ENCODE measurements at regions not wholly inside any gene's neighbourhood (a gene's known extent, or its start where the extent isn't known, plus 50 kb on each side); places are given as distances from the start of the nearest gene placed in this dataset.
A peak's percentile ranks its signal among the peaks of the same experiment; 100 is the strongest.

DNA sequence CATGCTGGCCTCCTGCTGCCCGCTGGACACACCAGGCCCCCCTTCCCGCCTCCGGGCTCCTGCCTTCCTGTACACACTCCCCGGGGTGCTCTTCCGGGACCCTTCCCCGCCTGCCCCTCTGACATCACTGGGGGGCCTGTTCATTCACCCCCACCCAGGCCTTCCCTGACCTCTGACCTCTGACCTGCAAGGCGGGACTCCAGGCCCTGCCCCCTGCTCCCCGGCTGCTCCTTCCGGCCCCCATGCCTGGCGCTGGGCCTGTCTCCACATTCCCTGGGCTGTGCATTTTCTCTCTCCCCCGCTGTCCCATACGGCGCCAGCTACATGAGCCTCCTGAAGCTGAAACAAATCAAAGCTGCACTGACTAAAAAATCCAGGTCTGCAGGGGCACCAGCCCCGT is 71.6 kb upstream of the GATA5 start:
- no peak for ATAC-seq
- intact Hi-C loops (cut with DNase I), result no loop called here
- WGBS, result 76% methylated on average over 14 of the region's 14 CpGs
- Histone ChIP-seq H3K9me3 (ENCODE audit: control insufficient read depth, low read length) (no peaks in the 10 kb centered on the region), H3K4me1 (ENCODE audit: control insufficient read depth, insufficient read depth, low read length) (no peaks in the 10 kb centered on the region), H3K27me3 (ENCODE audit: control insufficient read depth, insufficient read depth) (no peaks in the 10 kb centered on the region), H3K4me3 (ENCODE audit: low read length) (no peak overlapping the region), H3K27ac (ENCODE audit: low read length) (no peak overlapping the region)
- no peak for DNase-seq

DNA sequence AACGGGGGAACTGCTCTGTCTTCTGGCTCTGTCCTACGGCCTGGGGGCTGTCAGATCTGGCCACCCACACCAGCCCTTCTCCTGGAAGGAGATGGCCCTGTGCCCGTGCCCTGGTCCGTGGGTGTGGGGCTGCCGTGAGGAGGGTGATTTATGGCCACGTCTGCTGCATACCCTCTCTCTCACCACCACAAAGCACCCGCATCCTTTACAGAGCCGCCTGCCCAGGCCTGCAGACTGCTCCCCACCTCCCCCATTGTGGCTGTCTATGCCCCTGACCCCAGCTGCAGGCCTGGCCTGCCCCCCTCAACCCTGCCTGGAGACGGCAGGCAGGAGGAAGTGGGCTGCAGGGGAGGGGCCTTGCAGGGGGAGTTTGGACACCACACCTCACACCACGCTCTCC is 72.7 kb upstream of the GATA5 start:
- no peak overlapping the region for H3K4me3 ChIP-seq (ENCODE audit: low read length)
- 53% methylated on average over 10 of the region's 10 CpGs for WGBS
- no peak overlapping the region for H3K27ac ChIP-seq (ENCODE audit: low read length)
- H3K4me1 ChIP-seq (ENCODE audit: control insufficient read depth, insufficient read depth, low read length), result no peaks in the 10 kb centered on the region
- intact Hi-C loops (cut with DNase I), result no loop called here
- ATAC-seq (no peak), DNase-seq (no peak)
- H3K9me3 ChIP-seq (ENCODE audit: control insufficient read depth, low read length), result no peaks in the 10 kb centered on the region
- H3K27me3 ChIP-seq (ENCODE audit: control insufficient read depth, insufficient read depth), result no peaks in the 10 kb centered on the region

DNA sequence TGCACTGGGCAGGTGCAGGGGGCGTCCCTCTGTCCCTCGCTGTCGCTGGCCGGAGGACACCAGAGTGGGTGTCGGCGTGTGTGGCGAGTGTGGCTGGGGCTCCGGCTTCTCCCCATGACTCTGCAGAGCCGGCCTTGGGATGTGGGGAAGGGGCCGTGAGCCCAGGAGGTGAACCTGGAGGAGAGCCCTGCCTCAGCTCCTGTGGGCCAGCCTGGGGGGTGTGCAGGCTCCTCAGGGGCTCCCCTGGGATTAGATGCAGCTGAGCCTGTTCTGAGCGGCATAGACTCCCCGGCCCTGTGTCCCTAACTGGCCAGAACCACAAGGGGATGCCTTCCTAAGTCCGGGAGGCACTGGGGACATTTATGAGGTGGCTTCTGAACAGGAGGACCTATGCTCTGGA is 73.2 kb upstream of the GATA5 start:
- H3K27ac ChIP-seq (ENCODE audit: low read length), result peak overlapping the region; percentile 86
- 70% methylated on average over 13 of the region's 13 CpGs for WGBS
- no peaks in the 10 kb centered on the region for H3K4me1 ChIP-seq (ENCODE audit: control insufficient read depth, insufficient read depth, low read length)
- H3K27me3 ChIP-seq (ENCODE audit: control insufficient read depth, insufficient read depth), result no peaks in the 10 kb centered on the region
- DNase-seq (no peak), ATAC-seq (no peak)
- intact Hi-C loops (cut with DNase I), result no loop called here
- no peaks in the 10 kb centered on the region for H3K9me3 ChIP-seq (ENCODE audit: control insufficient read depth, low read length)
- no peak overlapping the region for H3K4me3 ChIP-seq (ENCODE audit: low read length)

DNA sequence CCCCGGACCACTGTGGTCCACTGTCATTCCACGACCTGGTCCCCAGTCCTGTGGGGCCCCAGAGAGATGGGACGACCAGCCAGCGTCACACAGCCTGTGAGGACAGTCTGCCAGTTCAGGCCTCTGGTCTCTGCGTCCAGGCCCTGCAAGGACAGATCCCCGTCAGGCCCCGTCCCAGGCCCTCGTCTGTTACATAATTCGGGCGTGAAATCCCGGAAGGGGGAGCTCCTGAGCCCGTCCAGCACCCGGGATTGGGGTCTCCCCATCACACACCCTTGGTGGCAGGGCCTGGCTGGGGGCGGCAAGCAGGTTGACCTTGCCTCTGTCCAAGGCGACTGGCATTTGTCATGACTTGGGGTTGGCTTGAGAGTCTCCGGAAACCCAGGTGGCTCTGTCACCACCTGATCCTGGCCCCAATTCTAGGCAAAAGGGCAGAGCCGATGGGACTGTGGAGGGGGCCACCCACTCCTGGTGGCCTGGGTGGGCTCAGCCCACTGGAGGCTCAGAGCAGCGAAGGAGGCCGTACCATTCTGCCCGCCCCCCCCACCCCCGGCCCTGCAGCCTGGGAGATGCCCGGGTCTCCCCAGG is 73.8 kb upstream of the GATA5 start:
- no peaks in the 10 kb centered on the region for H3K27me3 ChIP-seq (ENCODE audit: control insufficient read depth, insufficient read depth)
- 46% methylated on average over 22 of the region's 22 CpGs for WGBS
- intact Hi-C loops (cut with DNase I), result no loop called here
- no peaks in the 10 kb centered on the region for H3K4me1 ChIP-seq (ENCODE audit: control insufficient read depth, insufficient read depth, low read length)
- H3K4me3 ChIP-seq (ENCODE audit: low read length), result no peak overlapping the region
- no peaks in the 10 kb centered on the region for H3K9me3 ChIP-seq (ENCODE audit: control insufficient read depth, low read length)
- H3K27ac ChIP-seq (ENCODE audit: low read length), result peak overlapping the region; percentile 86
- DNase-seq (no peak), ATAC-seq (peak; percentile 17 to 18)

DNA sequence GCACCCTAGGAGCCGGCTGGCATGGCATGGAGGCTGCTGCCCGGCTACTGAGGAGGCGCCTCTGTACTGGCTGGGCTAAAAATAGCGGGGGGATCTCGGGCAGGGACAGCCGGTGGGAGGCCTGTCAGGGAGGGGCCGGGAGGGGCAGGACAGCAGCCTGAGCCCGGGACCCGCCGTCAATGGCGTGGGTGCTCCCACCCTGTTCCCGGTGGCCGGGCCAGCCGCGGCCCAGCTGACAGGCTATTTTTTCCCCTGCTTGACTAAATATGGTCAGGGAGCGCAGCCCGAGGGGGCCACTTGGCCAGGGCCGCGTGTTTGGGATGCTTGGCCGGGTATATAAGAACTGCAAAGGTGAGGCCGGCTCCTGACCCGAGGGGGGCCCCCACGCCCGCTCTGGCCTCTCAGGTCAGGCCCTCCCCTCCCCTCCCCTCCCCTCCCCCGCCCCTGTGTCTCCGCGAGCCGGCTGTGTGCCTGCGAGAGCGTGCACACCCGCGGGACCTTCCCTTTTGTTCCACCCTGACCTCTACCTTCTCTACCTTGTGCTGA is 74.4 kb upstream of the GATA5 start:
- H3K4me3 ChIP-seq (ENCODE audit: low read length), result peak overlapping the region; percentile 64
- ATAC-seq (peak; percentile 80 to 83), DNase-seq (peak; percentile 75 to 93 (median 88))
- no peaks in the 10 kb centered on the region for H3K9me3 ChIP-seq (ENCODE audit: control insufficient read depth, low read length)
- intact Hi-C loops (cut with DNase I), result no loop called here
- H3K27ac ChIP-seq (ENCODE audit: low read length), result peak overlapping the region; percentile 85
- H3K27me3 ChIP-seq (ENCODE audit: control insufficient read depth, insufficient read depth), result no peaks in the 10 kb centered on the region
- WGBS, result 7% methylated on average over 32 of the region's 32 CpGs
- H3K4me1 ChIP-seq (ENCODE audit: control insufficient read depth, insufficient read depth, low read length), result no peaks in the 10 kb centered on the region

DNA sequence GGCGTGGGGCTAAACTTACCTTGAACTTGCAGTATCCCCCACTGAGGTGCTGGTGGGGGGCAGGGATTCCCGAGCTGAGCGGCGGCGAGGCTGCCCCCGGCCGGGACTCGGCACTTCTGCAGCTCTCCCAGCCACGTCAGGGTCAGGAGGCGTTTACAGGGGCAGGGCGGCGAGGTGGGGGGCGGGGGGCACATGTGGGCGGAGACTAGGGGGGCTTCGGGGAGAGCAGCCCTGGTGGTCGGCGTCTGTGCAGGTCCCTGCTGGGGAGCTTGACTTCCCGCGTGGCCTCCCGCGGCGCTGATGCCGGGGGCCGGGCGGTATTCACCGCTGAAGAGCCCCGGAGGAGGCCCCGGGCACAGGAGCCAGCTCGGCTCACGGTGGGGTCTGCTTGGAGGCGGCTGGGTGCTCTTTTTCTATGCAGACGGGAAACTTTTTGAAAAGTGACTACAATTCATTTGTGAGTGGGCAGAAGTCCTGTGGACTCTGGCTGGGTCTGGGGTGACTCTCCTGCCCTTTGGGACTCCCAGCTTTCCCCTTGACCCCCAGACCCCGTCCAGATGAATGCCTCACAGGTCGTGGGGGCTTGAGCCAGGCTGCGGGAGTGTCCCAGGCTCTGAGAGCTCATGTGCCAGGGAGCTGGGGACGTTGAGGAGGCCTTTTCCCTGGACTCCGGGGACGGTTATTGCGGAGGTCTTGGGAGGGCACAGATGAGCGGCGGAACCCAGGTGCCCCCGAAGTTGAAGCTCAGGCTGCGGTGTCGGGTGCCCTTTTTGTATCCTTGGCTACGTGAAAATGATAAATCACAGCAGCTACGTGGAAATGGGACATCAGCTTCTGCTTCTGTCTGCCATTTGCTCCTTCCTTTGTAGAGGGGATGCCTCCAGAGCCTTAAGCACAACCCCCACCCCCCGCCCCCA is 75.9 kb upstream of the GATA5 start:
- no peak for DNase-seq
- no peak for ATAC-seq
- H3K4me1 ChIP-seq (ENCODE audit: control insufficient read depth, insufficient read depth, low read length), result no peaks in the 10 kb centered on the region
- H3K27ac ChIP-seq (ENCODE audit: low read length), result peak overlapping the region; percentile 85
- intact Hi-C loops (cut with DNase I), result no loop called here
- H3K4me3 ChIP-seq (ENCODE audit: low read length), result peak overlapping the region; percentile 64
- no peaks in the 10 kb centered on the region for H3K9me3 ChIP-seq (ENCODE audit: control insufficient read depth, low read length)
- WGBS, result 18% methylated on average over 47 of the region's 47 CpGs
- H3K27me3 ChIP-seq (ENCODE audit: control insufficient read depth, insufficient read depth), result no peaks in the 10 kb centered on the region

DNA sequence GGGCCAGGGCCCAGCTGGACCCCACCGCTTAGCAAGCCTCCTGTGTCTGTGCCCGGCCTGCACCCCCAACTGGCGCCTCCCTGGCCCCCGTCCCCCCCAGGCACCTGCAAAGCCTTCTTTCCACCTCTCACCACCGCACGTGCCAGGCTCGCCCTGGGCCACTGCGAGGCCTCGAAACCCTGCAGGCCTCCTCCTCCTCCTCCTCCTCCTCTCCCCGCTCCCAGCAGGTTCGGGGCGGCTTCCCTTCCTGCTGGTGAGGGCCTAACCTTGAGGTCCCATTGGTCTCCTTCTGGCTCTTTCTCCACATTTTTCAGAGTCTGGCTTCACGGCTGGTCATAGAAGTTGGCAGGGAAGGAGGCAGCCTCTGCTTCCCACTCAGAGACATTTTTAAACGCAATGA is 76.8 kb upstream of the GATA5 start:
- peak overlapping the region; percentile 64 for H3K4me3 ChIP-seq (ENCODE audit: low read length)
- 63% methylated on average over 14 of the region's 14 CpGs for WGBS
- H3K27ac ChIP-seq (ENCODE audit: low read length), result peak overlapping the region; percentile 73
- H3K9me3 ChIP-seq (ENCODE audit: control insufficient read depth, low read length), result no peaks in the 10 kb centered on the region
- H3K27me3 ChIP-seq (ENCODE audit: control insufficient read depth, insufficient read depth), result no peaks in the 10 kb centered on the region
- no peak for ATAC-seq
- no peak for DNase-seq
- intact Hi-C loops (cut with DNase I), result no loop called here
- H3K4me1 ChIP-seq (ENCODE audit: control insufficient read depth, insufficient read depth, low read length), result no peaks in the 10 kb centered on the region

DNA sequence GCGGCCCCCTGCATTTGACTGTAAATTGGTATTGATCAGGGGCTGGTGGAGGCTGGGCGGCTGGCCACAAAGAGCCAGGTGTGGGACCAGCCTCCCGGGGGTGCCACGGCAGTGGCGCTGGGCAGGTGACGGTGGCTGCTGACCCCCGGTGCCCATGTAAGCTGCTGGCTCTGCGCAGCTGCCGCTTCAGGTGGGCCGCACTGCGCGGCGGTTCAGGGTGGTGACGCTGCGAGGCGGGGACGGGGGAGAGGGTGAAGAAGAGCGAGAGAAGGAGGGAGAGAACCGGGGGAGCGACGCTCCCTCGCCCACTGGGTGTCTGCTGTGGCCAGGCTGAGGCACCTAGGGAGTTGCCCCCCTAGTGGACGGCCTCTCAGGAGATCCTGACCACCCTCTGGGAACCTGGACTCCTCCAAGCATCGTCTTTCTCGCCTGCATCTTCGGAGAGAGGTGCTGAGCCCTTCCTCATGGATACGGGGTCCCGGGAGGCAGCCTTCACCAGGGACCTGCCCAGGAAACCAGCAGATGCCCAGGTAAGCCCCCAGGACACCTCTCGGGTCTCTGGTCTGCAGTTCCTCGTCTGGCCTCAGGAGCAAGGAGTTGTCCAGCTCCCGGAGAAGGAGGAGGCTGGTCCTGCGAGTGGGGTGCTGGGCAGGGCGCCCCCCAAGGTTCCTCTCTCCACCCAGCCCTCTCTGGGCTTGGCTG is 77.5 kb upstream of the GATA5 start:
- no peak for ATAC-seq
- intact Hi-C loops (cut with DNase I), result no loop called here
- whole genome bisulfite sequencing, result 67% methylated on average over 33 of the region's 33 CpGs
- peak overlapping the region; percentile 64 for H3K4me3 ChIP-seq (ENCODE audit: low read length)
- no peaks in the 10 kb centered on the region for H3K9me3 ChIP-seq (ENCODE audit: control insufficient read depth, low read length)
- H3K4me1 ChIP-seq (ENCODE audit: control insufficient read depth, insufficient read depth, low read length), result no peaks in the 10 kb centered on the region
- H3K27me3 ChIP-seq (ENCODE audit: control insufficient read depth, insufficient read depth), result no peaks in the 10 kb centered on the region
- H3K27ac ChIP-seq (ENCODE audit: low read length), result peak overlapping the region; percentile 73
- DNase-seq, result no peak

DNA sequence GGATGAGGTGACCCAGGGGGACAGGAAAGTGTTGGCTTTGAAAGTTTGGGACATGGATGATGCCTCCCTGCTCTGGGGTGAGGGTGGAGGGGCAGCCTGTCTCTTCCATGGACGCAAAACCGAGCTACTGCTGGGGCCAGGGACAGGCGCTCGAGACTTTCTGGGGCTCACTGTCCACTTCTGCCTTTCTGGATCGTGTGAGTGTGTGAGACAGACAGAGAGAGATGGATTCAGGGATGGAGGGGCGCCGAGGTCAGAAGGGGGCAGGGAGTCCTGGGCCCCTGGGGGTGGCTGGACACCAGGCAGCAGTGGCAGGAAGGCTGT is 78.0 kb upstream of the GATA5 start:
- intact Hi-C loops (cut with DNase I), result no loop called here
- no peak for DNase-seq
- Histone ChIP-seq H3K27ac (ENCODE audit: low read length) (peak overlapping the region; percentile 73), H3K4me3 (ENCODE audit: low read length) (peak overlapping the region; percentile 64), H3K4me1 (ENCODE audit: control insufficient read depth, insufficient read depth, low read length) (no peaks in the 10 kb centered on the region), H3K27me3 (ENCODE audit: control insufficient read depth, insufficient read depth) (no peaks in the 10 kb centered on the region), H3K9me3 (ENCODE audit: control insufficient read depth, low read length) (no peaks in the 10 kb centered on the region)
- 48% methylated on average over 7 of the region's 7 CpGs for WGBS
- no peak for ATAC-seq

DNA sequence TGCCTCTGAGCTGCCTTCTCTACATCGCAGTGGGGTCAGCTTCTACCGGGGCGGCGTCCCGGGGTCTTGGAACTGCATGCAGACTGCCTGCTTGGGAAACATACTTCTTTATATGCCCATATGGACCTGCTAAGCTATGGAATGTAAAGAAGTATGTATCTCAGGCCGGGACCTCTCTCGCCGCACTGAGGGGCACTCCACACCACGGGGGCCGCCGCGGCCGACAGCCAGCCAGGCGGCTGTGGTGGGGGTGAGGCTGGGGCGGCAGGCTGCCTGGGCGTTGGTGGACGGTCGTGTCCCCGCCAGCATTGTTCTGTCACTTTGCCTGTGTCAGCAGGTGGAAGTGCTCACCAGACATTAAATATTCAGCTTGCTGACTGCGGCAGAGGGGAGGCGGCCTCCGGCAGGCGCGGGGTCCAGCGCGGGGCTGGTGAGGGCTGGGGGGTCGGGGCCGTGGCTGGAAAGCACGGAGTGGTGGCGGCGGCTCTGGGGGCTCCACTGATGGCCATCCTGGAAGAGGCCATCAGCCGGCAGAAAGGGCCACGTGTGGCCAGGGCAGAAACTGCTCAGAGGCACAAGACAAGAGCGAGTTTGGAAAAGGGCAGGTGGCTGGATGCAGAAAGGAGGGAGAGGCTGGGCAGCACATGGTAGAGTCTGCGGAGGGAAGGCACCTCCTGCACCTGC is 78.6 kb upstream of the GATA5 start:
- intact Hi-C loops (cut with DNase I), result no loop called here
- no peak for DNase-seq
- no peak for ATAC-seq
- H3K4me3 ChIP-seq (ENCODE audit: low read length), result peak overlapping the region; percentile 64
- H3K9me3 ChIP-seq (ENCODE audit: control insufficient read depth, low read length), result no peaks in the 10 kb centered on the region
- no peaks in the 10 kb centered on the region for H3K4me1 ChIP-seq (ENCODE audit: control insufficient read depth, insufficient read depth, low read length)
- 37% methylated on average over 35 of the region's 35 CpGs for WGBS
- H3K27me3 ChIP-seq (ENCODE audit: control insufficient read depth, insufficient read depth), result no peaks in the 10 kb centered on the region
- H3K27ac ChIP-seq (ENCODE audit: low read length), result peak overlapping the region; percentile 73

Measured in right cardiac atrium (tissue), 5 donors.